GM21737 (cell line): ENCODE measurements at regions not wholly inside any gene's neighbourhood (a gene's known extent, or its start where the extent isn't known, plus 50 kb on each side); places are given as distances from the start of the nearest gene placed in this dataset.

Experiments used
- ATAC-seq: cut with Tn5 transposase; IDR thresholded peaks from one replicate; pipeline ENCODE4 v1.9.1; 2021; ENCODE audit warnings: mild to moderate bottlenecking, moderate library complexity; ENCODE audit not compliant: unreplicated experiment

GRCh38 chr10:78357141-78358063 is 323.7 kb downstream of the RPS24 start:
- ATAC-seq, result no peak

GRCh38 chr10:78358351-78358750 is 324.7 kb downstream of the RPS24 start:
- no peak for ATAC-seq

GRCh38 chr10:78358982-78359381 is 325.3 kb downstream of the RPS24 start:
- ATAC-seq, result no peak

GRCh38 chr10:78359640-78360091 is 326.0 kb downstream of the RPS24 start:
- no peak for ATAC-seq

GRCh38 chr10:78360284-78360683 is 326.6 kb downstream of the RPS24 start:
- ATAC-seq, result no peak

GRCh38 chr10:78361031-78361430 is 327.4 kb downstream of the RPS24 start:
- no peak for ATAC-seq

GRCh38 chr10:78362406-78363022 is 328.9 kb downstream of the RPS24 start:
- no peak for ATAC-seq

- no peak for ATAC-seq
Measured at GRCh38 chr10:78363190-78363589, 329.5 kb downstream of the RPS24 start.

- ATAC-seq, result no peak
Measured at GRCh38 chr10:78365694-78366093, 332.0 kb downstream of the RPS24 start.

GRCh38 chr10:78366663-78367411 is 333.2 kb downstream of the RPS24 start:
- no peak for ATAC-seq

- no peak for ATAC-seq
Measured at GRCh38 chr10:78367751-78368150, 334.1 kb downstream of the RPS24 start.

GRCh38 chr10:78371136-78371535 is 337.5 kb downstream of the RPS24 start:
- no peak for ATAC-seq

GRCh38 chr10:78372806-78373205 is 339.1 kb downstream of the RPS24 start:
- ATAC-seq, result no peak

GRCh38 chr10:78374331-78375028 is 340.8 kb downstream of the RPS24 start:
- no peak for ATAC-seq

- no peak for ATAC-seq
Measured at GRCh38 chr10:78375854-78376785, 342.5 kb downstream of the RPS24 start.

- no peak for ATAC-seq
Measured at GRCh38 chr10:78377356-78377755, 343.7 kb downstream of the RPS24 start.

- no peak for ATAC-seq
Measured at GRCh38 chr10:78378192-78378591, 344.5 kb downstream of the RPS24 start.

GRCh38 chr10:78381107-78381506 is 347.4 kb downstream of the RPS24 start:
- no peak for ATAC-seq

- no peak for ATAC-seq
Measured at GRCh38 chr10:78382047-78382446, 348.4 kb downstream of the RPS24 start.

- no peak for ATAC-seq
Measured at GRCh38 chr10:78382772-78383171, 349.1 kb downstream of the RPS24 start.
